Adipose tissue (tissue), 3 donors: ENCODE measurements at regions not wholly inside any gene's neighbourhood (a gene's known extent, or its start where the extent isn't known, plus 50 kb on each side); places are given as distances from the start of the nearest gene placed in this dataset.

Experiments used
- H3K27ac ChIP-seq: one replicate; pipeline ENCODE4 v1.5.1; 2013; ENCODE audit warnings: low read depth, low read length
- WGBS, 3 donors: extraction: QIAGEN DNeasy Blood & Tissue Kit; methylation state at CpG; one replicate each; pipeline ENCODE4 v1.1.7; 2013; 5-methylcytosine and 5-hydroxymethylcytosine counted together
- donor health status: healthy with polysubstance abuse.
- donor health status: Bipolar disorder and iron deficiency.
- donor health status: healthy.

GRCh38 chr20:39850246-39850645 lies 838.8 kb downstream of the MAFB start:
- no peak overlapping the region for H3K27ac ChIP-seq
- WGBS, 3 donors, result 21 to 50% (median 27%) methylated on average over 1 of the region's 1 CpG

GRCh38 chr20:39849664-39850063 lies 839.4 kb downstream of the MAFB start:
- no peak overlapping the region for H3K27ac ChIP-seq
- 14 to 23% (median 21%) methylated on average over 9 of the region's 9 CpGs for WGBS, 3 donors

- WGBS, 3 donors, result 69 to 80% (median 78%) methylated on average over 5 of the region's 5 CpGs
- no peak overlapping the region for H3K27ac ChIP-seq
Observed at GRCh38 chr20:39849171-39849570, 839.9 kb downstream of the MAFB start.

GRCh38 chr20:39839399-39840119 lies 849.5 kb downstream of the MAFB start:
- H3K27ac ChIP-seq, result no peak overlapping the region
- WGBS, 3 donors, result 39 to 95% (median 87%) methylated on average over 9 of the region's 9 CpGs

- H3K27ac ChIP-seq, result no peak overlapping the region
- 77 to 85% (median 78%) methylated on average over 3 of the region's 3 CpGs for WGBS, 3 donors
Observed at GRCh38 chr20:39837561-39837960, 851.5 kb downstream of the MAFB start.

DNA sequence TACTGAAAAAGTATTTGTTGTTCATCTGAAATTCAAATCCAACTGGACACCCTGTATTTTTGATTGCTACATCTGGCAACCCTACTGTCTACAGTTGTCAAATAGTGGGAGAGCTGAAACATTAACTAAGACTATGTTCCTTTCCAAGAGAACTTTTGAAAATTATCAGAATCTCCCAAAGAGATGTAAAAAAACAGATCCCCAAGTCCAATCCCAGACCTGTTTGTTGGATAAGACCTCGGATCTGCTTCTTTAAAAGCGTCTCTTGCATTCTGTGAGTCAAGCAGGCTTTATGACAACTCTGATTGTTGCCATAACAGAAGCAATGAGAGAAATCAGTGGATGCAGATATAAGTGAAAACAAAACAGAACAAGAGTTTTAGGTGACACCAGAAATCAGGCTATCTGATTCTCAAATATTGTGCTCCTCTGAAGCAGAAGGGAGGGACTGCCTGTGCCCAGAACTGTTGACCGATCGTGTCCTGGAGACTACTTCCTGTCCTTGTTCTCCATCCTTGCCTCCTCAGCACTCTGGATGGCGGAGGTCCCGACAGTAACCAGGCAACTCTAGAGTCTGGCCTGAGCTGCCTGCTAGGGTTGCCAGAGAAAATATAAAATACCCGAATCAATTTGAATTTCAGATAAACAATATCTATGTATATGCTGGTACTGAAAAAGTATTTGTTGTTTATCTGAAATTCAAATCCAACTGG lies 853.8 kb downstream of the MAFB start:
- no peak overlapping the region for H3K27ac ChIP-seq
- 47 to 70% (median 51%) methylated on average over 7 of the region's 7 CpGs for WGBS, 3 donors

DNA sequence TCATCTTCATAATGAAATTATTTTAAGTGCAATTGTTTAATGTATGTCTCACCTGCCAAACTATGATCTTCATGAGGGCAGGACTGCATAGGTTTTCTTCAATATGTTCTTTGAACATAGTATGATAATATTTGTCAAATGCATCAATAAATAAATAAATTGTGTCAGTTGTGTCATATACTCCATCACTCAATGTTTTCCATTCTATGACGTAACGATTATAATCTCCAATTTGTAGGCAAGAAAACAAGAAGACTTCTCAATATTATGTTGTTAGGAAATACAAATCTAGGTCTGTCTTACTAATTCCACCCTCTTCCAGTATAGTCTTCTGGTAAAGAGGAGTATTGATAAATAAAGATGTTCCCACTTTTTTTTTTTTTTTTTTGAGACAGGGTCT lies 858.1 kb downstream of the MAFB start:
- no peak overlapping the region for H3K27ac ChIP-seq
- WGBS, 3 donors, result 81 to 97% (median 95%) methylated on average over 2 of the region's 2 CpGs

DNA sequence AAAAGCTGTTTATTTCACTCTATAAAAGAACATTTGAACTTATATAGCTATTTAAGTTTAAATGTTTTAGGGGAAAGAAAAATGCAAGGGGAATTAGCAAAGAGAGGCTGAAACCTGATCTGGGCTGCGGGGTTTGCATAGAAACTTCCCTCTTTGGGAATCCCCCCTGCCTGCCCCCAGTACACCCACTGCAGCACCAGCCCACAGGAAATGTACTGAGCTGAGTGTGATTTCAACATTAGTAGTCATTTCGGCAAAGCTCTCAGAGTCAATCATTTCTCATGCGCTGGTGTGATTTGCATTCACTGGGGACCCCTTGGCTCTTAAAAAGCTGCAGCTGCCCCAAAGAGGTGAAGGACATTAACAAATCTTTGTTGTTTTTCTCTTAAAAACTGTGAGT lies 859.4 kb downstream of the MAFB start:
- WGBS, 3 donors, result 23 to 35% (median 34%) methylated on average over 3 of the region's 3 CpGs
- H3K27ac ChIP-seq, result no peak overlapping the region

DNA sequence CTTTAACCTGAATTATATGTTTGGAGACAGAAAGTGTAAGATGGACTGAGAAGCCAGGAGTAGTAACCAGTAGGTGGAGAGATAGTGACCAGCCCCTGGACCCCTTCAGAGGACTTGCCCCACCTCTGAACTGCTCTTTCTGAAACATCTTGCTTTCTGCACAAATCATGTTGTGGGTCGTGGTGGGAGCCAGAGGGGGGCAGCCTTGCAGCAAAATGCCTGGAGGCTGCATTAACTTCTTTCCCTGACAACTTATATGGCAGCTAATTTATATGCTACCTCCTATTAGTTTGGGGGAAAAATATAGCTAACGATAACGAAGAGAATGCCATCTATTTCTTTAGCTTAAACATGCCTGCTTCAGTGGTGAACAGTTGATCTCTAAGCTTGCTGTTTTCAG lies 859.8 kb downstream of the MAFB start:
- WGBS, 3 donors, result 39 to 48% (median 40%) methylated on average over 3 of the region's 3 CpGs
- H3K27ac ChIP-seq, result no peak overlapping the region

GRCh38 chr20:39825950-39826349 lies 863.1 kb downstream of the MAFB start:
- 61 to 66% (median 61%) methylated on average over 3 of the region's 3 CpGs for WGBS, 3 donors
- H3K27ac ChIP-seq, result no peak overlapping the region

DNA sequence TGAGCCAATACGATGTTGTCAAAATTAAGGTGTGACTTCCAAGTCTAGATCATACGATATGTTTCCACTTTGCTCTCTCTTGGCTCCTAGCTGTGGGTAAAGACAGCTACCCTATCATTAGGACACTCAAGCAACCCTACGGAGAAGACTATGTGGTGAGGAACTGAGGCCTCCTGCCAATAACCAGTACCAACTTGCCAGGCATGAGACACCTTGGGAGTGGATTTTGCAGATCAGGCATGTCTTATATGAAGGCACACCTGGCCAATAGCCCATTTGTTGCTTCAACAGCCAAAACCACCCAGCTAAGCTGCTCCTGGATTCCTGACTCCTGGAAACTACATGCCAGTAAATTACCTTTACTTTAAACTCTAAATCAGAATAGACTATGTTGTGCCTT lies 863.4 kb downstream of the DHX35 start:
- H3K27ac ChIP-seq, result no peak overlapping the region
- 83 to 93% (median 87%) methylated on average over 3 of the region's 3 CpGs for WGBS, 3 donors

- WGBS, 3 donors, result 56 to 64% (median 64%) methylated on average over 4 of the region's 4 CpGs
- H3K27ac ChIP-seq, result no peak overlapping the region
Observed at GRCh38 chr20:39823224-39823623, 861.1 kb downstream of the DHX35 start.

- 59 to 67% (median 61%) methylated on average over 3 of the region's 3 CpGs for WGBS, 3 donors
- no peak overlapping the region for H3K27ac ChIP-seq
Observed at GRCh38 chr20:39822667-39823066, 860.5 kb downstream of the DHX35 start.

- H3K27ac ChIP-seq, result no peak overlapping the region
- WGBS, 3 donors, result 63 to 90% (median 87%) methylated on average over 6 of the region's 6 CpGs
Observed at GRCh38 chr20:39813190-39813829, 851.2 kb downstream of the DHX35 start.

DNA sequence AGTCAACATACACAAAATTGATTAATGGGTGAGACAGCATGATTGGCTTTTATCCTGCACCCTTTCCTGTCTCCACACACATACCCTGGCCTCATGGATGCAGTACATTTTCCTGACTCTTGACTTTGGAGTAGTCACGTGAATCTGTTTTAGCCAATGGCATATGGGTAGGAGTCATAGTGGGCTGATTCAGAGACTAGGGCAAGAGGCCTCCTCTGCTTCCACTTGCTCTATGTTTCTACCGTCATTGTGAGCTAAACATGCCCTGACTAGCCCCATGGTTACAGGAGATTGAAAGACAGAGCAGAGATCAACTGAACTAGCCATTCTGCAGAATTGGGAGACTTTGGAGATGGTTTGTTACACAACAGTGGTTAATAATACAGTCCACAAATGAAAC lies 850.0 kb downstream of the DHX35 start:
- WGBS, 3 donors, result 78 to 94% (median 87%) methylated on average over 2 of the region's 2 CpGs
- no peak overlapping the region for H3K27ac ChIP-seq

DNA sequence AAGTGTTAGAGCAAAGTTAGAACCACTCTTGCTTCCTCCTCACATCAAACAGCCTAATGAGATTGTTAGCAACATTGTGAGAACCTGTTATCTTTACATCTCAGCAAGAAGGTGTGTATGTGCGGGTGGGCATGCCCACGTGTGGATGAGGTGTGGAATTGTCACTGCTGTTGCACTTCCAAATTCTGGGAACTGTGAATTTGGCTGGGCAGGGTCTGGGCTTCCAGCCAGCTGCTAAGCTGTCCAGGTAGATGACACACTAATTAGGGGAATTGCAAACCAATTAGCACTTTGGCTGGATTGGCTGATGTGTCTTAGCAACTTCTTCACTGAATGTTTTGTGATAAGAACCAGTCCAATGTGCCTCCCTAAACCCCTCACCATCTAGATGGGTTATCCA lies 848.2 kb downstream of the DHX35 start:
- WGBS, 3 donors, result 49 to 66% (median 56%) methylated on average over 2 of the region's 2 CpGs
- no peak overlapping the region for H3K27ac ChIP-seq

GRCh38 chr20:39808613-39809012 lies 846.5 kb downstream of the DHX35 start:
- H3K27ac ChIP-seq, result no peak overlapping the region
- 67 to 81% (median 72%) methylated on average over 1 of the region's 1 CpG for WGBS, 3 donors

DNA sequence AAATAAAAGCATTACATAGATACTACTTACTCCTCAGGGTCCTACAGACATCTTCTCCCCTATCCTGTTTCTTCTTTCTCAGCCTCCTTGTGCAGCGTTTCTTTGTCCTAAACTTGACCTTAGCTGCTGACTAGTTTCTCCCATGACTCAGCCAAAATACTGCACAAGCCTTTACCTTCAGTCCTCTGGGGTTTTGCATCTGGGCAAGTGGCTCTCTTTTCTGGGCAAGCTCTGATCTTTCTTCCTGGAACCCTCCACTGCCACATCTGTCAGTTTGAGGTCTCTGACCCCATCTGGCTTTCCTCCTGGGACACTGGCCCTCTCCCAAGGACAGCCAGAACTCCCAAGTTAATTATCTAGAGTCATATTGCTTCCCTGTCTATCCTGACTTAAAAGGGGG lies 838.4 kb downstream of the DHX35 start:
- 18 to 27% (median 25%) methylated on average over 1 of the region's 1 CpG for WGBS, 3 donors
- H3K27ac ChIP-seq, result no peak overlapping the region

DNA sequence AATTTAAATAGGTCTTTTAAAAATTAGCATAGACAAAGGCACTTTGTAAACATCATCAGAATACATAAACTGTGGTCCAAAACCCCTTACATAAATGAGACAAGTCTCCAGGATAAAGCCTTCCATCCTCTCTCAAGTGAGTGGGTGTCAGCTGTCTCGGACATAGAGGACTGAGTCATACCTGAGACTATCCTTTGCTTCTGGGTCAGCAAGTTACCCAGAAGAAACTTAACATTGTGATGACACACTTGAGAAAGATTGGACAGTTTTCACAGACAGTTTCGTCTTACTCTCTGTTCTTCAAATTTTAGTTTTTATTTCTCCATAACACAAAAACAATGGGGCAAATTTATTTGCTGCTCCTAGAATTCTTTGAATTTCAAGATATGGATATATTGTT lies 838.0 kb downstream of the DHX35 start:
- WGBS, 3 donors, result 50 to 70% (median 57%) methylated on average over 2 of the region's 2 CpGs
- no peak overlapping the region for H3K27ac ChIP-seq
